Right cardiac atrium (tissue), 5 donors: ENCODE measurements at regions not wholly inside any gene's neighbourhood (a gene's known extent, or its start where the extent isn't known, plus 50 kb on each side); places are given as distances from the start of the nearest gene placed in this dataset.
A peak's percentile ranks its signal among the peaks of the same experiment; 100 is the strongest.

Experiments used
- ATAC-seq, 2 donors: fragments of 200-7000 bp; cut with Tn5 transposase; one replicate each; pipeline versions ENCODE4 v1.8.0 to v1.9.1; 2020; ENCODE audit warnings: moderate library complexity in 2 of 2, mild to moderate bottlenecking in 1 of 2
- DNase-seq, 3 donors: peaks; one replicate each; pipeline ENCODE4 v3.0.0-alpha.2; 2020
- H3K27ac ChIP-seq: one replicate; pipeline ENCODE4 v1.5.1; 2013; ENCODE audit warnings: mild to moderate bottlenecking, low read length, control low read depth, moderate library complexity
- H3K27me3 ChIP-seq: one replicate; pipeline ENCODE4 v1.6.1; 2013; ENCODE audit not compliant: control insufficient read depth, insufficient read depth
- H3K4me1 ChIP-seq: one replicate; pipeline ENCODE4 v1.6.1; 2013; ENCODE audit warnings: low read length; ENCODE audit not compliant: control insufficient read depth, insufficient read depth
- H3K4me3 ChIP-seq: one replicate; pipeline ENCODE4 v1.5.1; 2013; ENCODE audit warnings: low read length, control low read depth
- H3K9me3 ChIP-seq: one replicate; pipeline ENCODE4 v1.6.1; 2013; ENCODE audit warnings: low read length; ENCODE audit not compliant: control insufficient read depth
- WGBS: extraction: QIAGEN DNeasy Blood & Tissue Kit; methylation state at CpG from one replicate; pipeline ENCODE4 v1.1.7; 2013; 5-methylcytosine and 5-hydroxymethylcytosine counted together
- intact Hi-C, 4 donors: fragments of 100-400 bp; cut with DNase I; formaldehyde crosslinking; loops; one replicate each; pipeline versions ENCODE4 v1.11.0 to v1.14.0; 2022 to 2023
- donor health status: healthy with polysubstance abuse.
- donor health status: DM: no; HTN: yes; CAD: no.
- donor health status: DM: no; HTN: no; CAD: no.
- donor health status: DM: no; HTN: yes; CAD: no; lungs with severe emphysema.
- donor health status: DM: yes; HTN: yes; CAD: no.

- no peaks in the 10 kb centered on the region for H3K27me3 ChIP-seq
- WGBS, result 42% methylated on average over 11 of the region's 11 CpGs
- H3K27ac ChIP-seq, result peak overlapping the region; percentile 19
- intact Hi-C loops, result no loop called here
- H3K9me3 ChIP-seq, result no peaks in the 10 kb centered on the region
- ATAC-seq (peak; percentile 34 to 86), DNase-seq (peak; percentile 83 to 90 (median 87))
- H3K4me3 ChIP-seq, result no peak overlapping the region
- peaks cover 27% of the 10 kb centered on the region for H3K4me1 ChIP-seq
Observed at GRCh38 chr10:78802866-78803265, 265.9 kb upstream of the ZMIZ1 start.

GRCh38 chr10:78803710-78804109, 265.1 kb upstream of the ZMIZ1 start:
- no peaks in the 10 kb centered on the region for H3K27me3 ChIP-seq
- DNase-seq (peak in 1 of 3 donors; percentile 56), ATAC-seq (no peak)
- intact Hi-C loops, result no loop called here
- peaks cover 27% of the 10 kb centered on the region for H3K4me1 ChIP-seq
- H3K4me3 ChIP-seq, result no peak overlapping the region
- 87% methylated on average over 8 of the region's 8 CpGs for WGBS
- no peak overlapping the region for H3K27ac ChIP-seq
- no peaks in the 10 kb centered on the region for H3K9me3 ChIP-seq

- H3K27ac ChIP-seq, result peak overlapping the region; percentile 82
- 43% methylated on average over 7 of the region's 7 CpGs for WGBS
- intact Hi-C loops, result no loop called here
- ATAC-seq (peak; percentile 19 to 48), DNase-seq (peak; percentile 46 to 81 (median 78))
- no peak overlapping the region for H3K4me3 ChIP-seq
- peaks cover 27% of the 10 kb centered on the region for H3K4me1 ChIP-seq
- H3K27me3 ChIP-seq, result no peaks in the 10 kb centered on the region
- H3K9me3 ChIP-seq, result no peaks in the 10 kb centered on the region
Observed at GRCh38 chr10:78804411-78805032, 264.2 kb upstream of the ZMIZ1 start.

- Histone ChIP-seq H3K9me3 (no peaks in the 10 kb centered on the region), H3K27me3 (no peaks in the 10 kb centered on the region), H3K4me3 (no peak overlapping the region), H3K27ac (peak overlapping the region; percentile 82), H3K4me1 (peaks cover 27% of the 10 kb centered on the region)
- DNase-seq (peak; percentile 77 to 92 (median 89)), ATAC-seq (peak; percentile 90 to 93)
- intact Hi-C loops, result no loop called here
- 30% methylated on average over 6 of the region's 6 CpGs for WGBS
Observed at GRCh38 chr10:78805176-78805575, 263.6 kb upstream of the ZMIZ1 start.

- ATAC-seq, result no peak
- Histone ChIP-seq H3K27me3 (no peaks in the 10 kb centered on the region), H3K9me3 (no peaks in the 10 kb centered on the region), H3K4me3 (no peak overlapping the region), H3K27ac (no peak overlapping the region), H3K4me1 (peaks cover 27% of the 10 kb centered on the region)
- DNase-seq, result no peak
- 90% methylated on average over 2 of the region's 2 CpGs for WGBS
- intact Hi-C loops, result no loop called here
Observed at GRCh38 chr10:78806681-78807221, 262.0 kb upstream of the ZMIZ1 start.

GRCh38 chr10:78807504-78808203, 261.1 kb upstream of the ZMIZ1 start:
- intact Hi-C loops, result no loop called here
- Histone ChIP-seq H3K4me3 (no peak overlapping the region), H3K4me1 (peaks cover 22% of the 10 kb centered on the region), H3K9me3 (no peaks in the 10 kb centered on the region), H3K27me3 (no peaks in the 10 kb centered on the region), H3K27ac (no peak overlapping the region)
- ATAC-seq (no peak), DNase-seq (no peak)
- WGBS, result 50% methylated on average over 12 of the region's 12 CpGs

GRCh38 chr10:78808286-78808685, 260.5 kb upstream of the ZMIZ1 start:
- Histone ChIP-seq H3K9me3 (no peaks in the 10 kb centered on the region), H3K4me3 (no peak overlapping the region), H3K4me1 (peaks cover 17% of the 10 kb centered on the region), H3K27ac (no peak overlapping the region), H3K27me3 (no peaks in the 10 kb centered on the region)
- ATAC-seq (no peak), DNase-seq (no peak)
- 58% methylated on average over 8 of the region's 8 CpGs for WGBS
- intact Hi-C loops, result no loop called here

- H3K9me3 ChIP-seq, result no peaks in the 10 kb centered on the region
- no peak overlapping the region for H3K4me3 ChIP-seq
- intact Hi-C loops, result no loop called here
- 99% methylated on average over 3 of the region's 3 CpGs for WGBS
- ATAC-seq (no peak), DNase-seq (no peak)
- no peaks in the 10 kb centered on the region for H3K27me3 ChIP-seq
- peaks cover 17% of the 10 kb centered on the region for H3K4me1 ChIP-seq
- H3K27ac ChIP-seq, result no peak overlapping the region
Observed at GRCh38 chr10:78808736-78809367, 259.9 kb upstream of the ZMIZ1 start.

- DNase-seq, result no peak
- WGBS, result 81% methylated on average over 3 of the region's 3 CpGs
- H3K27me3 ChIP-seq, result no peaks in the 10 kb centered on the region
- H3K4me1 ChIP-seq, result peaks cover 11% of the 10 kb centered on the region
- H3K27ac ChIP-seq, result no peak overlapping the region
- no peak overlapping the region for H3K4me3 ChIP-seq
- H3K9me3 ChIP-seq, result no peaks in the 10 kb centered on the region
- ATAC-seq, result no peak
- intact Hi-C loops, result no loop called here
Observed at GRCh38 chr10:78811174-78811573, 257.6 kb upstream of the ZMIZ1 start.

GRCh38 chr10:78812571-78813318, 256.0 kb upstream of the ZMIZ1 start:
- 81% methylated on average over 4 of the region's 4 CpGs for WGBS
- Histone ChIP-seq H3K4me1 (no peaks in the 10 kb centered on the region), H3K9me3 (no peaks in the 10 kb centered on the region), H3K4me3 (no peak overlapping the region), H3K27me3 (no peaks in the 10 kb centered on the region), H3K27ac (no peak overlapping the region)
- DNase-seq (no peak), ATAC-seq (no peak)
- intact Hi-C loops, result no loop called here

- no peaks in the 10 kb centered on the region for H3K27me3 ChIP-seq
- WGBS, result 97% methylated on average over 1 of the region's 1 CpG
- no peaks in the 10 kb centered on the region for H3K4me1 ChIP-seq
- intact Hi-C loops, result no loop called here
- H3K4me3 ChIP-seq, result no peak overlapping the region
- ATAC-seq, result no peak
- DNase-seq, result no peak
- H3K27ac ChIP-seq, result no peak overlapping the region
- no peaks in the 10 kb centered on the region for H3K9me3 ChIP-seq
Observed at GRCh38 chr10:78813526-78813925, 255.2 kb upstream of the ZMIZ1 start.
